Heart left ventricle (tissue), 16 donors: ENCODE measurements at regions not wholly inside any gene's neighbourhood (a gene's known extent, or its start where the extent isn't known, plus 50 kb on each side); places are given as distances from the start of the nearest gene placed in this dataset.

Source experiments
- ATAC-seq, 4 donors: fragments of 200-7000 bp; cut with Tn5 transposase; one replicate each; pipeline ENCODE4 v1.9.1; 2020 to 2022; ENCODE audit warnings: moderate library complexity in 4 of 4, mild to moderate bottlenecking in 3 of 4, moderate number of reproducible peaks in 1 of 4
- DNase-seq, 5 donors: peaks; one replicate each; pipeline ENCODE4 v3.0.0-alpha.2; 2020
- H3K27ac ChIP-seq, 12 donors: fragments of 200-600 bp; sonication (generic) in 4 of 12; one replicate each; pipeline versions ENCODE4 v1.5.0 to v1.8.0; 2016 to 2022; ENCODE audit warnings: mild to moderate bottlenecking in 2 of 12
- H3K27me3 ChIP-seq, 9 donors: fragments of 200-600 bp; sonication (generic) in 2 of 9; one replicate each; pipeline versions ENCODE4 v1.5.1 to v1.8.0; 2016 to 2022; ENCODE audit warnings: mild to moderate bottlenecking in 3 of 9
- H3K36me3 ChIP-seq, 9 donors: fragments of 200-600 bp; sonication (generic) in 2 of 9; one replicate each; pipeline versions ENCODE4 v1.5.0 to v1.8.0; 2018 to 2022; ENCODE audit warnings: mild to moderate bottlenecking in 2 of 9
- H3K4me1 ChIP-seq, 12 donors: fragments of 200-600 bp; sonication (generic) in 4 of 12; one replicate each; pipeline versions ENCODE4 v1.5.0 to v1.8.0; 2016 to 2022; ENCODE audit warnings: mild to moderate bottlenecking in 3 of 12
- H3K4me3 ChIP-seq, 12 donors: fragments of 200-600 bp; sonication (generic) in 4 of 12; one replicate each; pipeline versions ENCODE4 v1.5.0 to v1.8.0; 2017 to 2022; ENCODE audit warnings: mild to moderate bottlenecking in 9 of 12, moderate library complexity in 4 of 12
- H3K9me3 ChIP-seq, 12 donors: fragments of 200-600 bp; sonication (generic) in 4 of 12; one replicate each; pipeline versions ENCODE4 v1.5.0 to v1.8.0; 2016 to 2022; ENCODE audit warnings: mild to moderate bottlenecking in 1 of 12
- POLR2A ChIP-seq, 2 donors: fragments of 450-650 bp; IDR thresholded peaks; one replicate each; pipeline ENCODE4 v1.6.1; 2017; ENCODE audit warnings: antibody characterized with exemption in 2 of 2, mild to moderate bottlenecking in 2 of 2, moderate library complexity in 2 of 2
- WGBS, 4 donors: extraction: QIAGEN DNeasy Blood & Tissue Kit in 2 of 4; methylation state at CpG; one replicate each; pipeline versions ENCODE4 v1.1.5 to v1.1.7; 2013 to 2018; 5-methylcytosine and 5-hydroxymethylcytosine counted together
- intact Hi-C, 10 donors: fragments of 100-400 bp; cut with DNase I; formaldehyde crosslinking; loops; one replicate each; pipeline versions ENCODE4 v1.11.1 to v1.14.2; 2022
- TF ChIP-seq, protein P1 (sequence below), 12 donors: fragments of 200-600 bp; sonication (generic) in 4 of 12; IDR thresholded peaks; one replicate each; pipeline versions ENCODE4 v1.5.0 to v1.8.0; 2018 to 2022; ENCODE audit warnings: antibody characterized with exemption in 12 of 12, mild to moderate bottlenecking in 5 of 12
- donor health status: ischemic (EF 13 %, LVEDD 7.1; RV severe dilation, severe dysfunction).
- donor health status: healthy with polysubstance abuse.
- donor health status: DM: no; HTN: yes; CAD: no.
- donor health status: DM: no; HTN: no; CAD: no.
- donor health status: ischemic (EF 25% LVEDD 6.9; RV normal size, moderate dysfunction).
- donor health status: ischemic (EF 25% LVEDD 5.7; RV mildly dilated, moderate dysfunction).
- donor health status: healthy.
- donor health status: DM: yes; HTN: yes; CAD: no.
- donor health status: ischemic (EF 35%, LVEDD 5.7; RV mildly dilated, moderate dysfunction).
- donor health status: nonischemic (EF 11% LVEDD 7.7; RV severe dilation, severe dysfunction).
- donor health status: DM: yes; HTN: yes; CAD: no.
- donor health status: PGD.
- donor health status: ischemic (EF 29% LVEDD 5.4; RV normal size, mild dysfunction).
- donor health status: nonischemic (EF 23%, LVEDD 6.1; RV moderate dilation, normal function).

DNA sequence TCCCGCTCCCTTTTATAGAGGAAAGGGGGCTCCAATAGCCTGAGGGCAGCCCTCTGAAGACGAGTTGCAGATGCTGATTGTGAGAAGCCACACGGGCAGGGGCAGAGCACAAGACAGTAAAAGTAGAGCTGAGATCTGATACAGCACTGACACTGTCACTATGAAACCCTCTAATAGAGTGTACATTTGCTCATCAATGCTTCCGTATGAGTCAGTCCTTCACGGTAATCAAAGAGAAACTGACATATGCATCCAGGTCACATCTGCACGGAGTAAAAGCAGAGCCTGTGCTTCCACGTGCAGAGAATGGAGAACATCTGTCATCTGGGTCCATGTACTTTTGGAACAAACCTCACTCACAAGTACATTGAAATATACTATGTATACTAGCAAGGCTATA is 60.6 kb upstream of the TMEM215 start:
- no peak overlapping the region for H3K4me3 ChIP-seq
- DNase-seq (no peak), ATAC-seq (no peak)
- no peaks in the 10 kb centered on the region for H3K36me3 ChIP-seq
- no peaks in the 10 kb centered on the region for H3K27me3 ChIP-seq
- H3K9me3 ChIP-seq = peaks cover 0 to 3% (median 0%) of the 10 kb centered on the region in 12 donors
- no peaks in the 10 kb centered on the region for H3K4me1 ChIP-seq
- WGBS, 4 donors = 39 to 47% (median 43%) methylated on average over 7 of the region's 7 CpGs
- TF ChIP-seq, protein P1, sequence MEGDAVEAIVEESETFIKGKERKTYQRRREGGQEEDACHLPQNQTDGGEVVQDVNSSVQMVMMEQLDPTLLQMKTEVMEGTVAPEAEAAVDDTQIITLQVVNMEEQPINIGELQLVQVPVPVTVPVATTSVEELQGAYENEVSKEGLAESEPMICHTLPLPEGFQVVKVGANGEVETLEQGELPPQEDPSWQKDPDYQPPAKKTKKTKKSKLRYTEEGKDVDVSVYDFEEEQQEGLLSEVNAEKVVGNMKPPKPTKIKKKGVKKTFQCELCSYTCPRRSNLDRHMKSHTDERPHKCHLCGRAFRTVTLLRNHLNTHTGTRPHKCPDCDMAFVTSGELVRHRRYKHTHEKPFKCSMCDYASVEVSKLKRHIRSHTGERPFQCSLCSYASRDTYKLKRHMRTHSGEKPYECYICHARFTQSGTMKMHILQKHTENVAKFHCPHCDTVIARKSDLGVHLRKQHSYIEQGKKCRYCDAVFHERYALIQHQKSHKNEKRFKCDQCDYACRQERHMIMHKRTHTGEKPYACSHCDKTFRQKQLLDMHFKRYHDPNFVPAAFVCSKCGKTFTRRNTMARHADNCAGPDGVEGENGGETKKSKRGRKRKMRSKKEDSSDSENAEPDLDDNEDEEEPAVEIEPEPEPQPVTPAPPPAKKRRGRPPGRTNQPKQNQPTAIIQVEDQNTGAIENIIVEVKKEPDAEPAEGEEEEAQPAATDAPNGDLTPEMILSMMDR (IDR thresholded peaks at IDR 0.05) = no peak
- no peak overlapping the region for H3K27ac ChIP-seq
- intact Hi-C loops = loop anchor here in 1 of 10 donors (5.0 kb wide), 1 partner anchor 50 kb away; no protein-coding TSS in a partner anchor

DNA sequence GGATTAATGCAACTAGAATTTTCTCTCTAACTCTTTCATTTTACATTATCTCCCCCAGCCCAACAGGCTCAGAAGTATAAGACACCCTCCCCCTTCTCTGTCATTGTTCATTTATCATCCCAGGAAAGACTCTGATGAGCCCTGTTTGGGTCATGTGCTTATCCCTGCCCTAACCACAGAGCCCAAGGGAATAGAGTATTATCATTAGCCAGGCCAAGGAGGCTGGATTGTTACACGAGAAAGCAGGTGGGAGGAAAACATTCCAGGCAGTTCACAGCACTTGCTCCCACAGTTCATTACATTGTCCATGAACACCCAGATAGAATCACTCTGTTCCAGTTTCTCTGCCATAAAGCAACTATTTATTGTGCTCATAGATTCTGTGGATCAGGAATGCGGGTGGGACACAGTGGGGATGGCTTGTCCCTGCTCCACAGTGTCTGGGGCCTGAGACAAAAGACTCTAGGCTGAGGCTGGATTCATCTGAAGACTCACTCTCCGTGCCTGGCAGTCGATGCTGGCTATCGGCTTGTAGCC is 59.5 kb upstream of the TMEM215 start:
- ATAC-seq (no peak), DNase-seq (no peak)
- Histone ChIP-seq H3K27me3 (no peaks in the 10 kb centered on the region), H3K9me3 (peaks cover 0 to 11% (median 0%) of the 10 kb centered on the region in 12 donors), H3K27ac (no peak overlapping the region), H3K4me3 (no peak overlapping the region), H3K4me1 (no peaks in the 10 kb centered on the region), H3K36me3 (no peaks in the 10 kb centered on the region)
- TF ChIP-seq, protein P1 (IDR thresholded peaks at IDR 0.05) = no peak
- no peak for TF ChIP-seq POLR2A (IDR thresholded peaks at IDR 0.05)
- WGBS, 4 donors = 48 to 61% (median 59%) methylated on average over 5 of the region's 5 CpGs
- intact Hi-C loops = loop anchor here in 1 of 10 donors (5.0 kb wide), 1 partner anchor 52 kb away; no protein-coding TSS in a partner anchor

DNA sequence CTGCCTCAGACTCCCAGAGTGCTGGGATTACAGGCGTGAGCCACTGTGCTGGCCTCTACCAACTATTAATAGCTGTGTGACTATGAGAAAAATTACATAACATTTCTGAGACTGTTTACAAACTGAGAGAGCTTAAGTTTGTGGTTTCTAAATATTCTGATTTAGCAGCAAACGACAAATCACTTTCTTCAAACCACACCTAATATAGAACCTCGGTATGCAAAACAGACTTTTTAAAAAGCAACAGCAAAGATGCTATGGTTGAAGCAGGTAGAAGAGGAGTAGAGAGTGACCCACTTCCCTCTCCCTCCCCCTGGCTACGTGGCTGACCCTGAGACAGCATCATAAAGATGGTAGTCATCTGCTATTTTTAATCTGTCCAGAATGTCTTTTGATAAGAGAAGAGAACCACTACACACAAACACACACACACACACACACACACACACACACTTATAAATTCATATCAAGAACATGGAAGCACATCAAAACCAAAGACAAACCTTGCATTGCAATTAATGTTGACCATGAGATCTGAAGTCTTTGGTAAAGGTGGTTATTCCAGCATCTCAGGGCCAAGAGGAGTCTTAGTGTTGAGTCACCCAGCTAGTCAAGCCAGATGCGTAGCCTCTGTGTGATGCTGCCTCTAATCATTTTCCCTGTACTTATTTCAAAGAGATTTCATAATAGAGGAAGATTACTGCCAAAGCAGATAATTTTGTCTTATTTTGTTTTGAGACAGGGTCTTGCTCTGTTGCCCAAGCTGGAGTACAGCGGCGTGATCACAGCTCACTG is 58.1 kb upstream of the TMEM215 start:
- Histone ChIP-seq H3K4me1 (no peaks in the 10 kb centered on the region), H3K9me3 (peaks cover 0 to 11% (median 0%) of the 10 kb centered on the region in 12 donors), H3K4me3 (no peak overlapping the region), H3K36me3 (no peaks in the 10 kb centered on the region), H3K27ac (no peak overlapping the region), H3K27me3 (no peaks in the 10 kb centered on the region)
- intact Hi-C loops = no loop called here
- TF ChIP-seq, protein P1 (IDR thresholded peaks at IDR 0.05) = no peak
- no peak for TF ChIP-seq POLR2A (IDR thresholded peaks at IDR 0.05)
- DNase-seq = no peak
- WGBS, 4 donors = 66 to 81% (median 68%) methylated on average over 7 of the region's 7 CpGs
- ATAC-seq = no peak

DNA sequence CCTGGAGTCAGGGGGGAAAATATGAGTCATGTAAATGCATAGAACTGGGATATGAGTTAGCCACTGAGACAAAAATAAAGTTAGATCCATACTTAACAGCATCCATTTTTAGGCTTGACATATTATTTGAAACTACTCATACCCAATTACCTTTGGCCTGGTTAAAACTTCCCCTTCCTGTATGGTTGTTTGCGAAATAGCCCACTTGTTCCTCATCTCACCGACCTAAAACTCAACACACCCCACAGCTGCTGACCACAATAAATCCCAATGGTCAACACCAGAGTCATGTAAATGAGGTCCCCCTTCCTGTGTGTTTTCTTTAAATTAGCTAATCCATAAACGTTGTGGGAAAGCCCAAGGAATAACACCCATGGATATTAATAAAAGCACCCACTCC is 55.2 kb upstream of the TMEM215 start:
- Histone ChIP-seq H3K4me3 (no peak overlapping the region), H3K27me3 (no peaks in the 10 kb centered on the region), H3K36me3 (no peaks in the 10 kb centered on the region), H3K27ac (no peak overlapping the region), H3K9me3 (peaks cover 0 to 12% (median 0%) of the 10 kb centered on the region in 12 donors), H3K4me1 (no peaks in the 10 kb centered on the region)
- TF ChIP-seq, protein P1 (IDR thresholded peaks at IDR 0.05) = no peak
- TF ChIP-seq POLR2A (IDR thresholded peaks at IDR 0.05) = no peak
- intact Hi-C loops = no loop called here
- 65 to 71% (median 66%) methylated on average over 3 of the region's 3 CpGs for WGBS, 4 donors
- no peak for ATAC-seq
- DNase-seq = no peak
